Amniotic epithelial cell (primary cell): ENCODE measurements at regions not wholly inside any gene's neighbourhood (a gene's known extent, or its start where the extent isn't known, plus 50 kb on each side); places are given as distances from the start of the nearest gene placed in this dataset.
A peak's percentile ranks its signal among the peaks of the same experiment; 100 is the strongest.
"Not testable (repeated sequence)": the region's sequence is repeated elsewhere in the genome, so short reads cannot be mapped to it uniquely, and the experiment has no call there.

Experiments
- DNase-seq: peaks from one replicate; pipeline ENCODE4 v3.0.0-alpha.2; 2010; ENCODE audit warnings: low read depth

DNA sequence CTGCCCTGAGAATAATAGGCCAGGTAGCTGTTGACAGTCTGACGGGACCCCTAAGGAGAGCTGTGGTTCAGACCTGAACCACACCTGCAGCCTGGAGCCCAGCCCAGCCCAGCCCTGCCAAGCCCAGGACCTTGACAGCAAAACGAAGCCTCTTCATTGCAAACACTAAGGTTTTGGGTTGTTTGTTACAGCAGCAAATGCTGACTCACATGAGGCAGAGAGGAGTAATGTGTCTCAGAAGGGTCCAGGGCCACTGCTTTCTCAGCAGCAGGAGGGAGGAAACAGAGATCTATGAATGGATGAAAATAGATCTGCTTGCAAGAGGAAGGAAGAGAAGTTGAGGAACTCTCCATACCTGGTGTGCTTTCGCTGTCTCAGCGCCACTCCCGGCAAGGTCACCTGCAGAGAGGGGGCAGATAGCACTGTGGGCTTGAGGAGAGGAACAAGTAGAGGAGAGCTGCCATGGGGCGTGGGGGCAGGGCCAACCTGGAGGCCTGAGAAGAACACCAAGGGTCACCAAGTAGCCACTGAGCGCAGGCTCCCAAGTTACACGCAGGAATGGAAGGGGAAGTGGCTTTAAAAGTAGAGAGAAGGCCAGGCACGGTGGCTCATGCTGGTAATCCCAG is 127.2 kb downstream of the ZNF281 start:
- no peak for DNase-seq

DNA sequence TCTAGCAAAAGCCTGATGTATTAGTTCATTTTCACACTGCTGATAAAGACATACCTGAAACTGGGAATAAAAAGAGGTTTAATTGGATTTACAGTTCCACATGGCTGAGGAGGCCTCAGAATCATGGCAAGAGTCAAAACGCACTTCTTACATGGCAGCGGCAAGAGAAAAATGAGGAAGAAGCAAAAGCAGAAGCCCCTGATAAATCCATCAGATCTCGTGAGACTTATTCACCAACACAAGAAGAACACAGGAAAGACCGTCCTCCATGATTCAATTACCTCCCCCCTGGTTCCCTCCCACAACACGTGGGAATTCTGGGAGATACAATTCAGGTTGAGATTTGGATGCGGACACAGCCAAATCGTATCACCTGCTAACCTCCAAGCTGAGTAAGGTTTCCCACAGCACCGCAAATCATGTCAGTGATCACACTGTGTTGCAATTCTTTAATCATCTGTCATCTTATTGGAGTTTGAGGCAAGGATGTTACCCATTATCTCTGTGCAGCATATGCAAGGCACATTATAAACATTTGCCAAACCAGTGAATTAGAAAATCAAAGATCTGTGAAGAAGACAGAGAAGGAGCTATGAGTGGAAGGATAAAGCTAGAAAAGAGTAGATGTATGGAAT is 128.5 kb downstream of the ZNF281 start:
- DNase-seq = peak; percentile 8

DNA sequence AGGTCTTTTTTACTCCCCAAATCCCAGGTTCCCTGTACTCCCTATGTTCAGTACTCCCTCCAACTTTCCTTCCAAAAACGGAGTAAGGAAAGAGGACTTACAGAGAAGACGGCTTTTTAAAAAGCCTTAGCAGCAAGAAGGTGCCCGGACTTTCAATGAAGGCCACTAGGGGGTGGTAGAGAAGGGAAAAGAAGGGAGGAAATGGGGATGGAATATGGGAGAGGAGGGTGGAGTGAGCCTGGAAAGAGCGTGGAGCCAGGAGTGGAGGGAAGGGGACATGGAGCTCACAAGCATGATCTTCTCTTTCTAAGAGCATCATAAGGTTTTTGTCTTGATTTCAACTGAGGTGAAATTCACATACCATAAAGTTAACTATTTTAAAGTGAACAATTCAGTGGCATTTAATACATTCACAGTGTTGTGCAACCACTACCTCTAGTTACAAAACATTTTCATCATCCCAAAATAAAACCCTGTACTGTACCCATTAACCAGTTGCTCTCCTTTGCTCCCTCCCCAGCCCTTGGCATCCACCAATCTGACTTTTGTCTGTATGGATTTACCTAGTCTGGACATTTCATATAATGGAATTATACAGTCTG is 129.9 kb downstream of the ZNF281 start:
- DNase-seq = peak; percentile 64

DNA sequence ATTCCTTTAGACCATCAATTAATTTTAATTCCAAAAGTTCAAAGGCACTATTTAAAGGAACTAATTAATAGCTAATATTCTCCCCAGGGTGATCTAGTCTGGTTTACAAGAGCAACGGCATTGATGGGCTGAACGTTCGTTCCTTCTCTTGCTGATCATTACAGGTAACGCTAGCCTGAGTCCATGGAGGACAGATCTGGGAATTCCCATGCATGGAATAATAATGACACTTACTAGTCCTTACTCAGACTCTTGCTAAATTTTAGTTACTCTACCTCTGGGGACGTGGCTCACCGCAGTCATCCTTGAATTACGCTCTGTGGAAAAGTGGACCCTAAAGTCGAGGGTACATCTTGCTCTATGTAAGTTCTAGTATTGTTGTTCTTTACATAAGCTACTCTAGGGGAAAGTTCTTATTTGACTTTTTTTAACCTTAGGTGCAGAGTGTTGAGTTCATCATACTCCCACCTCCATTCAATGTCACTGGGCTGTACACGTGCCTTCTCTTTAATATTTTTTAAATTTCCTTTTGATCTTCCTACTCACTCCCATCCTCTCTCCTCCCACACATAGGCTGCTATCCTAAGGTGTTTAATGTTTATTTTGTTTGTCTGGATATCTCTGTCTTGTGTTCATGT is 133.9 kb downstream of the ZNF281 start:
- DNase-seq = no peak

DNA sequence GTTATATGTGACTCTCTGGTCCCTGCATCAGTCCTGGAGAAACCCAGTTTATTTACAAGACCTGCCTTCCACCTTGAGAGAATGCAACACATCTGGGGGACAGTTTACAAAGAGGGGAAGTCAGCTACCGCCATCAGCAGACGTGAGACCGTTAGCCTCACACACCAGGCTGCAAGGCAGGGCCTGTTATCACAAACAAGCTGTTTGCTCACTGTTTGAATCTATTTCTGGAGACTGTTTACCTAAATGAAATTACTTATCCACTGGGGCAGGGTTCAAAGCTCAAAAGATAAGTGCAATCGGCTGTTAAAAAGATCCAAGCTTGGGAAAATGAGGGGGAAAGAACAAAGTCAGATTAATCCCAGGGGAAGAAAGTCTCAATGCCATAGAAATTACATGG is 134.4 kb downstream of the ZNF281 start:
- no peak for DNase-seq

DNA sequence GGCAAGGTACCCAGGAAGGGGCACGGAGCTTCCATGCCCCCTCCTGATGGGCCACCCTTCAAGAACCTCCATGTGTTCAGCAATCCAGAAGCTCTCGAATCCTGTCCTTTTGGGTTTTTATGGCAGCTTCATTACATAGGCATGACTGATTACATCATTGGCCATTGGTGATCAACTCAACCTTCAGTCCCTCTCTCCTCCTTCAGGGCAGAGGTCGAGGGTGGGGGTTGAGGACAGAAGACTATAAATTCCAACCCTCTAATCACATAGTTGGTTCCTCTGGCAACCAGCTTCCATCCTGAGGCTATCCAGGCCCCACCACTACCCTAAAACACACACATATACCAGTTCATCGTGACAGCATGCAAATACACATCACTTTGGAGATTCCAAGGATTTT is 135.7 kb downstream of the ZNF281 start:
- no peak for DNase-seq

DNA sequence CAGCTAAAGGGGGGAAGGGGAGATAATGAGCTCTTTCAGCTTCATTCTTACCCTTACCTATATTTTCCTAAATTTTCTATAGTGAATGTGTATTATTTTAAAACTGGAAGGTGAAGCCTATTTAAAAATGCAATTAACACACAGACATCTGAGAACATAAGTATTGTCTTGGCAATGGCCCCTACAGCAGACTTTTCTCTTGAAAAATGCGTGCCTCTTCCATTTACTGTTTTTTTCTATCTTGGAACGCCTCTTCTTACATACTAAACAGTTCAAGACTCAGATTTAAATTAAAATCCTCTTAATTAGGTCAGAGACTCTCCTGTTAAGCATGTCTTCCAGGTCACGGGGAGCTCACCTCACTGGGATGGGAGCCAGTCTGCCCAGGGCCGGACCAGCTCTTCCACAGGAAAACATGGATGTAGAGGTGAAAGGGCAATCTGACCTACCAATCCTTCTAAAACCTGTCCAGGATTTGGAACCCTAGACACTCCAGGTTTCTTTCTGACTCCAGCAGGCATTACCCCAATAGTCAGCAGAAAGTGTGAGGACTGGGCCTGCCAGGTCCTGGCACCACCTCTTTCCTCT is 137.3 kb downstream of the ZNF281 start:
- no peak for DNase-seq

DNA sequence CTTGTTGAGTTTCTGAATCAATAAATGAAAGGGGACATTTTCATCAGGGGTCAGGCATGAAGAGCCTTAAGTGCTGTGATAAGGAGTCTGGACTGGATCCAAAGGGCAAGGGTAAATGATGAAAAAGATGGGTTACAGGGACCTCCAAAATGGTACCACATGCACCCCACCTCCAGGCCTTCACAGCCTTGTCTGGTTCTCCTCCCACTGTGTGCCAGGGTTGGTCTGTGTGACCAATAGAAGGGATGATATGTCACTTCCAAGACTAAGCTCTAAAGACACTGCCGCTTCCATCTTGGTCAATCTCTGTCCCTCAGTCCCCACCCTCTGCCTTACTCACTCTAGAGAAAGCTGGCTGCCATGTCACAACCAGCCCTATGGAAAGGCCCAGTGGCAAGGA is 140.6 kb downstream of the ZNF281 start:
- DNase-seq = no peak

DNA sequence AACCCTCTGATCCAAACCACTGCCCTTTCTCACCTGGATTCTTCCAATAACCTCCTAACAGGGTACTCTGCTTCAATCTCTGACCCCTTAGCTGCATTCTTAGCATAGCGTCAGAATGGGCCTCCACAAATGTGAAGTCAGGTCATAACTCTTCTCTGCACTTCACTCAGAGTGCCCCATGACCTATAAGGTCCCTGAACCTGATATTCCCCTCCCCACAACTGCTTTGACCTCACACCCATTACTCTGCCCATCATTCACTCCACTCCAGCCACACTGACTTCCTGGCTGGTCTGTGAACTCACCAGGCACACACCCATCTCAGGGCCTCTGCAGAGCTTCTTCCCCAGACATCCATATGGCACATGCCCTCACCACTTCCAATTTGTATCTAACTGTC is 141.9 kb downstream of the ZNF281 start:
- no peak for DNase-seq

DNA sequence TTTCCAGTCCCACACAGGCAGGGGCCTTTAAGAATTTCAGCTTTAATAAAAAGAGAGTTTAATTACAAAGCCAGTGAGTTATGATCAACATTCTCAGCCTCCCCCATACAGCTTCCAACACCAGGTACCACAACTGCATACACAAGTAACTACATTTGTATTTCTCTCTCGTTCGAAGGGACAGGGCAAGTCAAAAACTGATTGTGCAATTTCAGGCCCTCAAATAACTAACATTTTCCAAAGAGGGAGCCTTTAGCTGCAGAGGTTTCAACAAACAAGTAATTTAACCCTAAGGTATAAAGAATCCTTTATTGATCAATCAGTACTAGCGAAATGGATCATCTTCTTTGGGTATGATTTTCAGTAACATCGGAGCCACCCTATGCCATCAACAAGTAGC is 142.4 kb downstream of the ZNF281 start:
- no peak for DNase-seq

DNA sequence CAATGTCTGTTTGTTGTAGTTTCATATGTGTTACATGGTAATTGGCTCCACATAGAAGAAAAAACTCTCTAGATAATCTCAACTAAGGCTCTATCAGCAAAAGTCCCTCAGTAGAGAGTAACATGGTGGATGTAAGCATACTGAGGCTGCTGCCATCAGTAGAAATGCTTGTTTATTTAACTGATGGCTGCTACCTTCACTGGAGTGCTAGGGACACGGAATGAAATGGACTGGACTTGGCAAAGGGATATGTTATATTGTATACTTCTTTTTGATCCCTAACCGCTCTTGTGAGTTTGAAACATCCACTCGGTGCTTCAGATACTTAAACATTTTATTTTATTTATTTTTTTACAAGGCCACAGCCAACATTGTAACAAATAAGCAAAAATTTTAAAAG is 143.0 kb downstream of the ZNF281 start:
- DNase-seq = no peak

DNA sequence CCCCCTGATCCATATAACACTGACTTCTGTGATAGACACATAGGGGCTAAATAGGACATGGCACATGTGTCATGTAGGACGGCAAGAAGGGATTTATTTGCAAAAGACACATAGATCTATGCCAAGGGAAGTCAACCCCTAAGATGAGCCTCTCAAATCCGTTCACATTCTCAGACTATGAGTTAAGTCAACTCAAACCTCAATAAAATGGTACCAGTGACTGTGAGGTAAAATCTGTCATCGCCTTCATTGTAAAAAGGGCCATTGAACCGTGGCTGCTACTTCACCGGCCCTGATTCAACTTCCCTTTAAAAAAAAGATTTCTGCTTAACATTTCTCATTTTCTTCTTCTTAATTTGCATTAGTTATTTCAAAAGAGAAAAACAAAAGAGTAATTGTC is 144.0 kb downstream of the ZNF281 start:
- DNase-seq = no peak

DNA sequence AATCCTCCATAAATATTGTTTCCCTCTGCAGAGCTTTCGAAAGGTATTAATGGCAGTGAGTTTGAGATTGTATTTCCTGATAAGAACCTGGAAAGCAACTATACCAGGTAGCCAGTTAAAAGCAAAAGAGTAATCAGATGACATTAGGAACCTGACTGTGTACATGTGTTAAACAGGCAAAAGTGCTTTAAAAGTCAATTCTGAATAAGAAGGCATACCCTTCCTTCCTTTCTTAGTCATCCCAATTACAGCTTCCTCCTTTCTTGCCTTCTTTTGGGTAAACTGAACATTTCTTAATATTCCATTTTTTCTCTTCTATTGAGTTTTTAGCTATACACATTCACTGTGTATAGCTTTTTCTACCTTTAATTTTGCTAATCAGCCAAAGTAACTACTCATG is 144.7 kb downstream of the ZNF281 start:
- DNase-seq = no peak

DNA sequence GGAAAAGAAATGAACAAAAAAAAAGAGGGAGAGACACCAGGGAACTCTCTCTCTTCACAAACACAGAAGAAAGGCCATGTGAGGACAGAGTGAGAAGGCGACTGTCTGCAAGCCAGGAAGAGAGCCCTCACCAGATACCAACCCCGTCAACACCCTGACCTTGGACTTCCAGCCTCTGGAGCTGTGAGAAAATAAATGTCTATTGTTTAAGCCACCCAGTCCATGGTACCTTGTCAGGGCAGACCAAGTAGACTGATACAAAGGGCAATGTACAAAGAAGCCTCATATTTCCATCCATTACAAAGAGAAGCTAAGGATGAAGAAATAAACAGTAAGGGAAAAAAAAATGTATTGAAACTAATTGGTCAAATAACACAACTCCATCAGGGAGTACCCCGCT is 146.6 kb downstream of the ZNF281 start:
- DNase-seq = no peak

DNA sequence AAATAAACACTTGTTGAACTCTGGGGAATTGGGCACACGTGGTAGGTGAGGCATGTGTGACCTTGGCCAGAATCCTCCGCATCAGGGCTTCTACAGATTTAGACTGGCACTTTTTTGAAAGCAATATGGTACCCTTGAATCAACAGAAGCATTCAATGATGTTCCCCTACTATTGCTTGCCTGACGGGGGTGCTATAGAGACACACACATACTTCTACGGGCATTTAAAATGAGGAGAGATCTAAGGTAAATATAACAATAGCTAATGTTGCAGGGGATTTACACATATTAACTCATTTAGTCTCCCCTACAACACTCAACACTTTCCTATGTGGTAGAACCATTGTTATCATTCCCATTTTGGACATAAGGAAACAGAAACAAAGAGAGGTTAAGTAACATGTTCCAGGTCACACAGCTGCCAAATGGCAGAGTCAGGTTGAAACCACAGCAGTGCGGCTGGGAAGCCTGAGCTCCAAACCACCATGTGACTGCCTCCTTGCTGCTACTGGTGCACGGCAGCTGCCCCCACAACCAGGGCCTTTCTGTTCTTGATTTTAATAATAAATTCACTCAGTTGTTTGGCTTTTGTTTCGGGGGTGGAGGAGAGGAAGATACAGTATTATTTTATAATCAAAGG is 147.4 kb downstream of the ZNF281 start:
- DNase-seq = no peak

DNA sequence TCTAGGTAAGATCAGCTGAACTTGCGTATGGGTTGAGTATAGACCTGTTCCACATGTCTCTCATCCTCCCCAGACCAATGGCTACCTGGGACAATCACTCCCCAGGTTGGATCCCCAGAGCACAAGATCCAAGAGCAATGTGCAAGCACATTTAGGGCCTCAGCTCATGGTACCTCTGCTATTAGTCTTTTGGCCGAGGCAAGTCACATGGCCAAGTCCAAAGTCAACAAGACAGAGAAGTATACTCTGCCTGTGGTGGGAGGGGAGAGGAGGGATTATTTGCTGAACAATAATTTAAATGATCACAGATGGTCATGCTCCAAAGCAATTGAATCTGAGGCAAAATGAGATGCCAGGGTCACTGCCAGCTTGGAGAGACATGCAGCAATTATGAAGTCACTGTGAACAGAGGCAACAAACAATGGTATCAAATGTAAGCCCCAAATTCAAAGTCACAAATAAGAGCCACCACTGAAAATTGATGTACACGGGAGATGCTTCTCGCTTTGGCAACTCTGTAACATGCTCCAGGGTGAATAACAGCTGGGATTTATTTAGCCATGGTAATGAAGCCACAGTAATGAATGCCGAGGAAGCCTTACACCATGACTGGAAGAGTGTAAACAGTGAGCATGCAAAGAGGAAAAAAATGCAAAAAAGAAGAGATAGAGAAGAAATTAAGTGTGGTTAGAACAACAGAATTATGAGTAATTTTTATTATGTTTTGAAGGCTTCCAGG is 149.1 kb downstream of the ZNF281 start:
- no peak for DNase-seq

DNA sequence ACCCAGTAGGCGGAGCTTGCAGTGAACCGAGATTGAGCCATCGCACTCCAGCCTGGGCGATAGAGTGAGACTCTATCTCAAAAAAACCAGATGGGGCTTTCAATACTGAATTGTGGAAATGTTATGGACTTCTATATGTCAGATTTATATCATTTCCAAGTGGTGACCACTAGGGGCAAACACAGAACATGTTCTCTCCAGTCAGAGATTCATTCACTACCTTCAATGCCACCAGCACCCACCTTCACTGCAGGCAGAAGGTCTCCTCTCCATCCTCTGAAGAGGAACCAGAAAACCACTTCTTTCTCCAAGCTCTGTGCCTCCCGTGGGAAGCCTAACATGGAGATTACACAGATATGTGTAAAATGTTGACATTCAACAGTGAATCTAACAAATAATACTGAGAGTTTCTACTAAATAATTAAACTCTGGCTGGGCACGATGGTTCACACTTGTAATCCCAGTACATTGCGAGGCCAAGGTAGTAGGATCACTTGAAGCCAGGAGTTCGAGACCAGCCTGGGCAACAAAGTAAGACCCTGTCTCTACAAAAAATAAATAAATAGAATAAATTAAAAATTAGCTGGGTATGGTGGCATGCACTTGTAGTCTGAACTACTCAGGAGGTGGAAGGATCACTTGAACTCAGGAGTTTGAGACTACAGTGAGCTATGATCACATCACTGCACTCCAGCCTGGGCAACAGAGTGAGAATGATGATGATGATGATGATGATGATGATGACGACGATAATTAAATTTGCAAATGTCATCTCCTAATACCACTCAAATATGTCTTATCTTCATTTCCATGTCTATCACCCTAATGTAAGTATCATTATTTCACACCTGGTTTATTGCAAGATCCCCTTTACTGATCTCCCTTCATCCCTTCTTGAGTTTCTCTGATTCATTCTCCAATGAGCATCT is 151.1 kb downstream of the ZNF281 start:
- DNase-seq = peak; percentile 26

DNA sequence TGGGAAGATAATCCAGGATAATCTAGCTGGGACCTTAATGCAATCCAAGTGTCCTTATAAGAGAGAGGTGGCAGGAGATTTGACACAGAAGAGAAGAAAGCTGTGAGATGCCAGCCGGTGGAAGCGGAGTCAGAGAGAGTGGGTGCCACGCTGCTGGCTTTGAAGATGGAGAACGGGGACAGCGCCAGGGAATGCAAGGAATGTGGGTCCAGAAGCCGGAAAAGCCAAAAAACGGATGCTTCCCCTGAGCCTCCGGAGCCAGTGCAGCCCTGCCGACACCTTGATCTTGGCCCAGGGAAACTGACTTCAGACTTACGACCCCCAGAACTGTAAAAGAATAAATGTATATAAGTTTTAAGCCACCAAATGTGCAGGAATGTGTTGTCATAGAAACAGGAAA is 152.6 kb downstream of the ZNF281 start:
- DNase-seq = no peak

DNA sequence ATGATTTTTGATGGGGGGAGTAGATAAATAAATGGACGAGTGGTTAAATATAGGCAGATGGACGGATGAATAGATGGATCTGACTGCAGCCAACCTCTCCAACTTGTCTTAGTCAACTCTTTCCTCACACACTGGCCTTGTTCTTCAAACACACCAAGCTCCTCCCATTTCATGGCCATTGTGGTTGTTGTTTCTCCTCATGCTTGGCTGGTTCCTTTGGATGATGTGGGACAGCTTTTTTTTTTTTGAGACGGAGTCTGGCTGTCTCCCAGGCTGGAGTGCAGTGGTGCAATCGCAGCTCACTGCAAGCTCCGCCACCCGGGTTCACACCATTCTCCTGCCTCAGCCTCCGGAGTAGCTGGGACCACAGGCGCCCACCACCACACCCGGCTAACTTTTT is 155.2 kb downstream of the ZNF281 start:
- DNase-seq = not testable (repeated sequence)

DNA sequence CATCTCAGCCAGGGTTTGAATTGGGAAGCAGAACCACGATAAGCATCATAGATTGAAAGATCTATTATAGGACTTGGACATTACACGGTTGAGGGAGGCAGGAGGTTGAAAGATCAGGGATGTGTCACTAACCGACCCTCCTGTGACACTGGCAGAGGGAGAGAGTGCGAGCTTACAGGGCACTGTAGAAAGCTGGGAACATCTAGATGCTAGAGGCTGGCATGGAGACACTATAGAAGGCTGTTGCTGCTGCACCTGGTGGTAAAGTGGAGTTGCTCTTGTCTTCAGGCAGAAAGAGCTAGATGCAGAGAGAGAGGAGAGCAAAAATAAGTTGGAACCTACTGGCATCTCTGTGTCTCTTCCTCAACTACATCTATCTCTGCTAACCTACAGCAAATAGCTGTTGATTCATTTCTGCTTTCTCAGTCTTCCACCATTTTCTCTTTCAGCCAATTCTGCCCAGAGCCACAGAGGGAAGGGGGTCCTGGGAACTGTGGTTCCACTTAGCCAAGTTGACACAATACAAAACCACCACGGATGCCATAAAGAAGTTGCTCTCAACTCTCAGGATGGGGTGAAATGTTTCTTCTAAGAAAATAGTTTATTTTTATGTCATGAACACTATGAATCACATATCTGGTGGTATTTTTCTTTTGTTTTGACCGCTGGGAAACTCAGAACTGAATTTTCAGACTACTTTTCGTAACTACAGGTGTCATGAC is 155.9 kb downstream of the ZNF281 start:
- DNase-seq = no peak
